ENCODE measurements at regions not wholly inside any gene's neighbourhood (a gene's known extent, or its start where the extent isn't known, plus 50 kb on each side); places are given as distances from the start of the nearest gene placed in this dataset.
A peak's percentile ranks its signal among the peaks of the same experiment; 100 is the strongest.

GRCh38 chr6:95847061-95847460, 168.7 kb upstream of the FUT9 start (continued):
- TF ChIP-seq USF2 (CRISPR knock-in tag; IDR thresholded peaks at IDR 0.05) = no peak

GRCh38 chr6:95848717-95849116, 167.1 kb upstream of the FUT9 start:
- no peak overlapping the region for H3K4me3 Mint-ChIP-seq
- ChIA-PET CTCF (no interaction called here), POLR2A (no interaction called here)
- TF ChIP-seq NR2C2 (CRISPR knock-in tag; IDR thresholded peaks at IDR 0.05) (no peak), NFYB (CRISPR knock-in tag; conservative IDR thresholded peaks at IDR 0.05; ENCODE audit: low read depth) (no peak), E2F4 (CRISPR knock-in tag; IDR thresholded peaks at IDR 0.05; ENCODE audit: borderline replicate concordance, low read depth) (no peak), GRHL2 (CRISPR knock-in tag; IDR thresholded peaks at IDR 0.05; ENCODE audit: insufficient replicate concordance, severe bottlenecking) (no peak), IRF1 (CRISPR knock-in tag; IDR thresholded peaks at IDR 0.05) (no peak)
- no peak overlapping the region; the same call in 1 of the 2 replicates for H3K27ac Mint-ChIP-seq
- H3K27me3 Mint-ChIP-seq (ENCODE audit: low read depth) = no peaks in the 10 kb centered on the region; the same call in 1 of the 2 replicates
- H3K4me1 Mint-ChIP-seq = no peaks in the 10 kb centered on the region
- ATAC-seq (no peak), DNase-seq (ENCODE audit: low spot score) (no peak)
- H3K9me3 Mint-ChIP-seq = no peaks in the 10 kb centered on the region; the same call in 1 of the 2 replicates
- no peaks in the 10 kb centered on the region for H3K36me3 Mint-ChIP-seq

- H3K27me3 Mint-ChIP-seq (ENCODE audit: low read depth) = no peaks in the 10 kb centered on the region
- no peaks in the 10 kb centered on the region for H3K4me1 Mint-ChIP-seq
- TF ChIP-seq ZNF281 (CRISPR knock-in tag; IDR thresholded peaks at IDR 0.05) (no peak), GABPB1 (CRISPR knock-in tag; IDR thresholded peaks at IDR 0.05) (peak; percentile 27; the same call in 1 of the 2 replicates)
- H3K36me3 Mint-ChIP-seq = no peaks in the 10 kb centered on the region
- no peak for ATAC-seq
- H3K4me3 Mint-ChIP-seq = no peak overlapping the region
- no peak for DNase-seq (ENCODE audit: low spot score)
- ChIA-PET CTCF (no interaction called here), POLR2A (no interaction called here)
- no peaks in the 10 kb centered on the region; the same call in 1 of the 2 replicates for H3K9me3 Mint-ChIP-seq
- H3K27ac Mint-ChIP-seq = no peak overlapping the region
Measured at GRCh38 chr6:95856876-95857364, 158.9 kb upstream of the FUT9 start.

GRCh38 chr6:95865857-95866256, 149.9 kb upstream of the FUT9 start:
- Mint-ChIP-seq H3K27ac (no peak overlapping the region), H3K27me3 (ENCODE audit: low read depth) (no peaks in the 10 kb centered on the region), H3K4me3 (no peak overlapping the region), H3K4me1 (no peaks in the 10 kb centered on the region), H3K36me3 (no peaks in the 10 kb centered on the region), H3K9me3 (0 out of 2 replicates have a peak, but pooled peaks cover 4% of the 10 kb centered on the region)
- TF ChIP-seq ATF1 (CRISPR knock-in tag; IDR thresholded peaks at IDR 0.05) (no peak), SOX15 (CRISPR knock-in tag; IDR thresholded peaks at IDR 0.05) (no peak), ZNF423 (CRISPR knock-in tag; IDR thresholded peaks at IDR 0.05) (no peak), IRF2 (CRISPR knock-in tag; IDR thresholded peaks at IDR 0.05; ENCODE audit: borderline replicate concordance, low read depth) (no peak), EMX1 (CRISPR knock-in tag; IDR thresholded peaks at IDR 0.05) (no peak), MYBL2 (CRISPR knock-in tag; IDR thresholded peaks at IDR 0.05) (no peak), JAZF1 (CRISPR knock-in tag; IDR thresholded peaks at IDR 0.05) (no peak), CDX4 (CRISPR knock-in tag; IDR thresholded peaks at IDR 0.05; ENCODE audit: borderline replicate concordance) (no peak), SMAD4 (CRISPR knock-in tag; IDR thresholded peaks at IDR 0.05) (no peak), ZBTB21 (CRISPR knock-in tag; IDR thresholded peaks at IDR 0.05; ENCODE audit: borderline replicate concordance) (no peak), ZBTB43 (CRISPR knock-in tag; IDR thresholded peaks at IDR 0.05) (no peak), ATF6 (CRISPR knock-in tag; IDR thresholded peaks at IDR 0.05) (no peak), NFYB (CRISPR knock-in tag; conservative IDR thresholded peaks at IDR 0.05; ENCODE audit: low read depth) (no peak)
- no peak for DNase-seq (ENCODE audit: low spot score)
- no peak for ATAC-seq
- ChIA-PET CTCF (interaction anchor here (1.3 to 2.5 kb wide), 2 partner anchors 9 to 98 kb away, joined by 4 to 16 read pairs; no protein-coding TSS in a partner anchor), POLR2A (no interaction called here)
